Neural cell (in vitro differentiated cells): ENCODE measurements at regions not wholly inside any gene's neighbourhood (a gene's known extent, or its start where the extent isn't known, plus 50 kb on each side); places are given as distances from the start of the nearest gene placed in this dataset.

Source experiments
- H2AFZ ChIP-seq: fragments of 200-600, 300-800 bp; sonication (generic), shearing (Covaris generic); 2 replicates; pipeline ENCODE4 v1.6.0; 2014; ENCODE audit warnings: low read depth, mild to moderate bottlenecking, antibody characterized with exemption, low read length, moderate library complexity
- H3F3A ChIP-seq: fragments of 200-600 bp; shearing (Covaris generic); 2 replicates; pipeline ENCODE4 v1.6.1; 2016; ENCODE audit warnings: mild to moderate bottlenecking, moderate library complexity, mixed read lengths, antibody characterized with exemption, low read length; ENCODE audit not compliant: insufficient read depth, poor library complexity, severe bottlenecking
- H3K27ac ChIP-seq: fragments of 200-600, 300-800 bp; sonication (generic), shearing (Covaris generic); 2 replicates; pipeline ENCODE4 v1.5.1; 2014; ENCODE audit warnings: mild to moderate bottlenecking, low read length, moderate library complexity
- H3K27me3 ChIP-seq: fragments of 300-800, 200-600 bp; sonication (generic), shearing (Covaris generic); 2 replicates; pipeline ENCODE4 v1.6.0; 2014; ENCODE audit warnings: mild to moderate bottlenecking, low read depth, low read length, moderate library complexity; ENCODE audit not compliant: insufficient read depth
- H3K36me3 ChIP-seq: fragments of 300-800, 200-600 bp; sonication (generic), shearing (Covaris generic); 2 replicates; pipeline ENCODE4 v1.5.1; 2014; ENCODE audit warnings: mild to moderate bottlenecking, antibody characterized with exemption, low read length, moderate library complexity; ENCODE audit not compliant: insufficient read depth
- H3K4me2 ChIP-seq: fragments of 300-800, 200-600 bp; sonication (generic), shearing (Covaris generic); 2 replicates; pipeline ENCODE4 v1.6.0; 2014; ENCODE audit warnings: mild to moderate bottlenecking, low read length
- H3K4me3 ChIP-seq: fragments of 300-800, 200-600 bp; sonication (generic), shearing (Covaris generic); 2 replicates; pipeline ENCODE4 v1.5.1; 2014; ENCODE audit warnings: mild to moderate bottlenecking, low read length, moderate library complexity
- H3K79me2 ChIP-seq: fragments of 200-600 bp; shearing (Covaris generic); replicated peaks from 2 replicates; pipeline ENCODE4 v1.6.0; 2014; ENCODE audit warnings: mild to moderate bottlenecking, low read length, moderate library complexity; ENCODE audit not compliant: insufficient read depth
- H3K9ac ChIP-seq: fragments of 300-800, 200-600 bp; sonication (generic), shearing (Covaris generic); 2 replicates; pipeline ENCODE4 v1.6.1; 2016; ENCODE audit warnings: mild to moderate bottlenecking, low read length, mixed read lengths
- H3K9me2 ChIP-seq: fragments of 200-600 bp; shearing (Covaris generic); 2 replicates; pipeline ENCODE4 v1.6.1; 2016; ENCODE audit warnings: mild to moderate bottlenecking, low read length, mixed read lengths; ENCODE audit not compliant: insufficient read depth
- H3K9me3 ChIP-seq: fragments of 200-600, 300-800 bp; sonication (generic), shearing (Covaris generic); 2 replicates; pipeline ENCODE4 v1.6.1; 2016; ENCODE audit warnings: mild to moderate bottlenecking, mixed run types, low read length, moderate library complexity, mixed read lengths
- H4K20me1 ChIP-seq: fragments of 200-600 bp; shearing (Covaris generic); 2 replicates; pipeline ENCODE4 v1.6.1; 2016; ENCODE audit warnings: mild to moderate bottlenecking, mixed run types; ENCODE audit not compliant: insufficient read depth
- EP300 ChIP-seq: fragments of 450-650 bp; conservative IDR thresholded peaks from 2 replicates; pipeline ENCODE4 v1.6.1; 2014; ENCODE audit warnings: antibody characterized with exemption, mild to moderate bottlenecking, moderate library complexity; ENCODE audit not compliant: poor library complexity, severe bottlenecking
- EZH2 ChIP-seq: fragments of 200-600, 300-800 bp; shearing (Covaris generic), sonication (generic); IDR thresholded peaks from 2 replicates; pipeline ENCODE4 v1.6.1; 2014; ENCODE audit warnings: antibody characterized with exemption, low read length, borderline replicate concordance, mild to moderate bottlenecking; ENCODE audit not compliant: insufficient read depth, poor library complexity, severe bottlenecking
- MXI1 ChIP-seq: fragments of 450-650 bp; conservative IDR thresholded peaks from 2 replicates; pipeline ENCODE4 v1.6.1; 2014; ENCODE audit warnings: antibody characterized with exemption, mild to moderate bottlenecking; ENCODE audit not compliant: poor library complexity, severe bottlenecking
- POLR2AphosphoS5 ChIP-seq: IDR thresholded peaks from 2 replicates; pipeline ENCODE4 v1.6.1; 2012
- RAD21 ChIP-seq: fragments of 450-650 bp; conservative IDR thresholded peaks from 2 replicates; pipeline ENCODE4 v1.6.1; 2014; ENCODE audit warnings: antibody characterized with exemption, mild to moderate bottlenecking, moderate library complexity
- SMC3 ChIP-seq: fragments of 450-650 bp; conservative IDR thresholded peaks from 2 replicates; pipeline ENCODE4 v1.6.1; 2014; ENCODE audit warnings: antibody characterized with exemption, mild to moderate bottlenecking, moderate library complexity; ENCODE audit not compliant: poor library complexity
- TAF1 ChIP-seq: IDR thresholded peaks from 2 replicates; pipeline ENCODE4 v1.6.1; 2012; ENCODE audit warnings: low read depth
- TF ChIP-seq, protein P1 (sequence below): fragments of 450-650 bp; IDR thresholded peaks from 2 replicates; pipeline ENCODE4 v1.5.1; 2014; ENCODE audit warnings: antibody characterized with exemption, mild to moderate bottlenecking, moderate library complexity; ENCODE audit not compliant: poor library complexity, severe bottlenecking
- TF ChIP-seq, protein P2 (sequence below): IDR thresholded peaks from 2 replicates; pipeline ENCODE4 v1.6.1; 2012; ENCODE audit warnings: borderline replicate concordance

DNA sequence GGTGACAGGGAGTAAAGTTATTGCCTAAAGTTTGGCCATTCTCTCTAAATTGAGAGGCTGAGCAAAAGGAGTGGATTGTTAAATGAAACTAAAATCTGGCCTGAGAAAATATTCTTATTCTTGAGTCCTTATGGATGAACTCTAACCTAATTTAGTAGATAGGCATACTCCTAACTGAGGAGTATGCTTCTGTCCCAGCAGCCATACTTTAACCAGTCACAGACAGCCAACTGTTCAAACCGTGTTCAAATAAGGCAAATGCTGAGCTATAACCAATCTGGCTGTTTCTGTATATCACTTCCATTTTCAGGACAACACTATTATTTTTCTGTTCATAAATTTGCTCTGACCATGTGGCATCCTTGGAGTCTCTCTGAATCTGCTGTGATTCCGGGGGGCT, 75.9 kb upstream of the RERGL start:
- H3K36me3 ChIP-seq: no peaks in the 10 kb centered on the region
- no peaks in the 10 kb centered on the region for H3F3A ChIP-seq
- no peak overlapping the region for H3K4me2 ChIP-seq
- H3K27me3 ChIP-seq: no peaks in the 10 kb centered on the region
- no peak for TF ChIP-seq POLR2AphosphoS5
- no peak for TF ChIP-seq EZH2
- TF ChIP-seq TAF1: no peak
- no peak for TF ChIP-seq SMC3
- no peak for TF ChIP-seq RAD21
- TF ChIP-seq MXI1: no peak
- TF ChIP-seq, protein P1, sequence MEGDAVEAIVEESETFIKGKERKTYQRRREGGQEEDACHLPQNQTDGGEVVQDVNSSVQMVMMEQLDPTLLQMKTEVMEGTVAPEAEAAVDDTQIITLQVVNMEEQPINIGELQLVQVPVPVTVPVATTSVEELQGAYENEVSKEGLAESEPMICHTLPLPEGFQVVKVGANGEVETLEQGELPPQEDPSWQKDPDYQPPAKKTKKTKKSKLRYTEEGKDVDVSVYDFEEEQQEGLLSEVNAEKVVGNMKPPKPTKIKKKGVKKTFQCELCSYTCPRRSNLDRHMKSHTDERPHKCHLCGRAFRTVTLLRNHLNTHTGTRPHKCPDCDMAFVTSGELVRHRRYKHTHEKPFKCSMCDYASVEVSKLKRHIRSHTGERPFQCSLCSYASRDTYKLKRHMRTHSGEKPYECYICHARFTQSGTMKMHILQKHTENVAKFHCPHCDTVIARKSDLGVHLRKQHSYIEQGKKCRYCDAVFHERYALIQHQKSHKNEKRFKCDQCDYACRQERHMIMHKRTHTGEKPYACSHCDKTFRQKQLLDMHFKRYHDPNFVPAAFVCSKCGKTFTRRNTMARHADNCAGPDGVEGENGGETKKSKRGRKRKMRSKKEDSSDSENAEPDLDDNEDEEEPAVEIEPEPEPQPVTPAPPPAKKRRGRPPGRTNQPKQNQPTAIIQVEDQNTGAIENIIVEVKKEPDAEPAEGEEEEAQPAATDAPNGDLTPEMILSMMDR: no peak
- no peak for TF ChIP-seq EP300
- TF ChIP-seq, protein P2, sequence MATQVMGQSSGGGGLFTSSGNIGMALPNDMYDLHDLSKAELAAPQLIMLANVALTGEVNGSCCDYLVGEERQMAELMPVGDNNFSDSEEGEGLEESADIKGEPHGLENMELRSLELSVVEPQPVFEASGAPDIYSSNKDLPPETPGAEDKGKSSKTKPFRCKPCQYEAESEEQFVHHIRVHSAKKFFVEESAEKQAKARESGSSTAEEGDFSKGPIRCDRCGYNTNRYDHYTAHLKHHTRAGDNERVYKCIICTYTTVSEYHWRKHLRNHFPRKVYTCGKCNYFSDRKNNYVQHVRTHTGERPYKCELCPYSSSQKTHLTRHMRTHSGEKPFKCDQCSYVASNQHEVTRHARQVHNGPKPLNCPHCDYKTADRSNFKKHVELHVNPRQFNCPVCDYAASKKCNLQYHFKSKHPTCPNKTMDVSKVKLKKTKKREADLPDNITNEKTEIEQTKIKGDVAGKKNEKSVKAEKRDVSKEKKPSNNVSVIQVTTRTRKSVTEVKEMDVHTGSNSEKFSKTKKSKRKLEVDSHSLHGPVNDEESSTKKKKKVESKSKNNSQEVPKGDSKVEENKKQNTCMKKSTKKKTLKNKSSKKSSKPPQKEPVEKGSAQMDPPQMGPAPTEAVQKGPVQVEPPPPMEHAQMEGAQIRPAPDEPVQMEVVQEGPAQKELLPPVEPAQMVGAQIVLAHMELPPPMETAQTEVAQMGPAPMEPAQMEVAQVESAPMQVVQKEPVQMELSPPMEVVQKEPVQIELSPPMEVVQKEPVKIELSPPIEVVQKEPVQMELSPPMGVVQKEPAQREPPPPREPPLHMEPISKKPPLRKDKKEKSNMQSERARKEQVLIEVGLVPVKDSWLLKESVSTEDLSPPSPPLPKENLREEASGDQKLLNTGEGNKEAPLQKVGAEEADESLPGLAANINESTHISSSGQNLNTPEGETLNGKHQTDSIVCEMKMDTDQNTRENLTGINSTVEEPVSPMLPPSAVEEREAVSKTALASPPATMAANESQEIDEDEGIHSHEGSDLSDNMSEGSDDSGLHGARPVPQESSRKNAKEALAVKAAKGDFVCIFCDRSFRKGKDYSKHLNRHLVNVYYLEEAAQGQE: no peak
- H3K9me3 ChIP-seq: no peaks in the 10 kb centered on the region
- no peaks in the 10 kb centered on the region for H3K9me2 ChIP-seq
- no peak overlapping the region for H3K27ac ChIP-seq
- H3K4me3 ChIP-seq: no peak overlapping the region
- no peaks in the 10 kb centered on the region for H3K79me2 ChIP-seq
- H3K9ac ChIP-seq: no peak overlapping the region
- no peaks in the 10 kb centered on the region for H4K20me1 ChIP-seq
- H2AFZ ChIP-seq: no peak overlapping the region

DNA sequence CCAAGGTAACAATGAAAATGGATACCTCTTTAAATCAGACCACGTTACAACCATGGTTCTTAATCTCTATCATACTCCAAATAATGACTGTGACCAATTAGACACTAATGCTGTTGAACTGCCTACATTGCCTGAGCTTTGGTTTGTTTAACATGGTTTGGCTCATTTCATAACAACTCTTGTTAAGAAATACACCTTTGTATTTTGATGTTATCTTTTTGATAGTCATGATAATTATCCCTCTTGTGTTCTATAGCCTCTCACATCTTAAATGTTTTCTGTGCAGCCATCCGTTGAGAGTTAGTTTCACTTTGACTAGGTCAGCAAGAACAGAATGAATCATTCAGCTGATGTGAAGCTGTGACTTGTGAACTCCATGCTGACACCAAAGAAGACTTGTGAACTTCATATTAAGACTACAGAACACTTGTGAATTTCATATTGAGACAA, 75.5 kb upstream of the RERGL start:
- no peaks in the 10 kb centered on the region for H3F3A ChIP-seq
- no peak overlapping the region for H3K27ac ChIP-seq
- H4K20me1 ChIP-seq: no peaks in the 10 kb centered on the region
- no peak overlapping the region for H2AFZ ChIP-seq
- no peaks in the 10 kb centered on the region for H3K36me3 ChIP-seq
- H3K79me2 ChIP-seq: no peaks in the 10 kb centered on the region
- H3K9ac ChIP-seq: no peak overlapping the region
- no peaks in the 10 kb centered on the region for H3K9me3 ChIP-seq
- no peaks in the 10 kb centered on the region for H3K27me3 ChIP-seq
- H3K4me2 ChIP-seq: no peak overlapping the region
- no peaks in the 10 kb centered on the region for H3K9me2 ChIP-seq
- H3K4me3 ChIP-seq: no peak overlapping the region
- TF ChIP-seq SMC3: no peak
- TF ChIP-seq, protein P1: no peak
- TF ChIP-seq, protein P2: no peak
- no peak for TF ChIP-seq RAD21
- no peak for TF ChIP-seq TAF1
- TF ChIP-seq EP300: no peak
- no peak for TF ChIP-seq POLR2AphosphoS5
- no peak for TF ChIP-seq EZH2
- no peak for TF ChIP-seq MXI1
